OCI-LY7 (cell line): ENCODE measurements at regions not wholly inside any gene's neighbourhood (a gene's known extent, or its start where the extent isn't known, plus 50 kb on each side); places are given as distances from the start of the nearest gene placed in this dataset.

Source experiments
- BruUV-seq: library from RNA; stranded (reverse); fragments of 400-500 nt; replicated peaks from 2 replicates; lab custom pipeline; 2021; lab: Mats Ljungman, UMichigan
- CTCF ChIA-PET: fragments of 300-600 bp; sonication (Branson Sonifier 250); formaldehyde crosslinking; loops from one replicate; lab custom pipeline; 2022; ENCODE audit warnings: antibody characterized with exemption; ENCODE audit not compliant: unreplicated experiment; lab: Charles Lee
- POLR2A ChIA-PET: fragments of 300-600 bp; sonication (Branson Sonifier 250); formaldehyde crosslinking; loops from one replicate; lab custom pipeline; 2022; ENCODE audit warnings: antibody characterized with exemption; lab: Charles Lee
- DNase-seq: peaks from one replicate; pipeline ENCODE4 v3.0.0-alpha.2; 2015; ENCODE audit warnings: low spot score
- H2AFZ ChIP-seq: fragments of 200-600 bp; sonication (generic), shearing (Covaris generic); 2 replicates; pipeline ENCODE4 v1.6.1; 2014; ENCODE audit warnings: mild to moderate bottlenecking, antibody characterized with exemption, low read length, moderate library complexity
- H3K27ac ChIP-seq: fragments of 200-600 bp; sonication (generic); 2 replicates; pipeline ENCODE4 v1.5.1; 2014; ENCODE audit warnings: mixed run types, low read depth, mild to moderate bottlenecking, moderate library complexity, low read length, inconsistent platforms; ENCODE audit not compliant: poor library complexity, severe bottlenecking
- H3K36me3 ChIP-seq: fragments of 200-600 bp; sonication (generic); 2 replicates; pipeline ENCODE4 v1.6.1; 2014; ENCODE audit warnings: mild to moderate bottlenecking, antibody characterized with exemption, low read length, moderate library complexity, mixed read lengths; ENCODE audit not compliant: insufficient read depth
- H3K4me1 ChIP-seq: fragments of 200-600 bp; sonication (generic); 2 replicates; pipeline ENCODE4 v1.5.1; 2014; ENCODE audit warnings: mild to moderate bottlenecking, low read length; ENCODE audit not compliant: insufficient read depth, poor library complexity, severe bottlenecking
- H3K4me2 ChIP-seq: fragments of 200-600 bp; sonication (generic); 2 replicates; pipeline ENCODE4 v1.6.1; 2014; ENCODE audit warnings: mild to moderate bottlenecking, low read length
- H3K4me3 ChIP-seq: fragments of 200-600 bp; sonication (generic); 2 replicates; pipeline ENCODE4 v1.5.1; 2014; ENCODE audit warnings: mild to moderate bottlenecking, low read depth, low read length; ENCODE audit not compliant: poor library complexity, severe bottlenecking
- H3K79me2 ChIP-seq: fragments of 200-600 bp; sonication (generic); 2 replicates; pipeline ENCODE4 v1.6.1; 2016; ENCODE audit warnings: low read depth, mild to moderate bottlenecking, low read length, moderate library complexity, mixed read lengths; ENCODE audit not compliant: insufficient read depth
- H3K9me2 ChIP-seq: fragments of 200-600 bp; sonication (generic); 2 replicates; pipeline ENCODE4 v1.6.1; 2016; ENCODE audit warnings: mild to moderate bottlenecking, low read length, mixed read lengths; ENCODE audit not compliant: insufficient read depth
- H3K9me3 ChIP-seq: fragments of 200-600 bp; sonication (generic); 2 replicates; pipeline ENCODE4 v1.6.1; 2014; ENCODE audit warnings: mild to moderate bottlenecking, mixed run types, low read length, mixed read lengths
- H4K20me1 ChIP-seq: fragments of 200-600 bp; sonication (generic); 2 replicates; pipeline ENCODE4 v1.6.1; 2014; ENCODE audit warnings: mild to moderate bottlenecking, antibody characterized with exemption, low read length, moderate library complexity, mixed read lengths; ENCODE audit not compliant: insufficient read depth
- EZH2phosphoT487 ChIP-seq: fragments of 200-600 bp; sonication (generic); IDR thresholded peaks from 2 replicates; pipeline ENCODE4 v1.6.1; 2018; ENCODE audit warnings: low read depth, borderline replicate concordance, mild to moderate bottlenecking, mixed run types, antibody characterized with exemption, low read length, moderate library complexity, mixed read lengths
- intact Hi-C: fragments of 100-400 bp; cut with micrococcal nuclease; formaldehyde crosslinking; loops from one replicate; pipeline ENCODE4 v1.10.0; 2022; ENCODE audit not compliant: unreplicated experiment
- TF ChIP-seq, protein P1 (sequence below): fragments of 200-600 bp; sonication (generic); conservative IDR thresholded peaks from 2 replicates; pipeline ENCODE4 v1.5.1; 2014; ENCODE audit warnings: mild to moderate bottlenecking, antibody characterized with exemption, low read length, moderate library complexity, mixed read lengths

DNA sequence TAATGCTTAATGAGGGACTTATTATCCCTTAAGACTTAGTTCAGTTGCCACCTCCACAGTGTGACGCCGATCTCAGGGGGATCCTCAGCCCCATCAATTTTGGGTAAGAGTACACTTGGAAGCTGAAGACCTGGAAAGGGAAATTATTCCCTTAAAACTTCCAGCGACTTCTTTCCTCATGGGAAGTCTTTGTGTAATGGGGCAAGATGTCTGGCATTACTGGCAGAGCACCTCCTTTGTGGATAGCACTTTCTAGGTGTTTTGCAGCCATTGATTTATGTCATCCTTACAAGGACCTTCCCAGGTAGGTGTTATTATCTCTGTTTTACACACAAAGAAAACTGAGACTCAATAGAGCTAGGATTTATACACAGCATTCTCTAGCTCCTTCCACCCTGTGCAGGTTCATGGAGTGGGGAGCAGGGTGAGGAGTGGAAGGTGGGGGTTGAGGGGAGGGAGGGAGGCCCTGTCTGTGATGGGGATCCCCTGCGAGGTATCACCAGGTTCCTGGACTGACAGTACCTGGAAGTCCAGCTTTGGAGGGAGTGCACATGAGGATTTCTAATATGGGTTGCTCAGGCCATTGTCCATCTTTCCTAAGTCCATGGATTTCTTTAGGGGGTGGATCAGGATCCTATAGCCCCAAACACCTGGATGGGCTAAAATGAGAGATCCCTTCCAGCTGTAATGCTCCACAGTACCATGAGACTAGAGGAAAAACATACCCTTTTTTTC is 79.4 kb downstream of the MYCN start:
- no TSS peak for BruUV-seq
- Histone ChIP-seq H3K9me2 (no peaks in the 10 kb centered on the region), H3K4me2 (no peak overlapping the region), H2AFZ (no peak overlapping the region), H3K79me2 (no peaks in the 10 kb centered on the region), H3K9me3 (no peaks in the 10 kb centered on the region), H4K20me1 (no peaks in the 10 kb centered on the region), H3K4me3 (no peak overlapping the region), H3K4me1 (no peaks in the 10 kb centered on the region), H3K27ac (no peak overlapping the region), H3K36me3 (no peaks in the 10 kb centered on the region)
- ChIA-PET POLR2A (no interaction called here), CTCF (interaction anchor here (0.7 kb wide), 1 partner anchor 766 kb away, joined by 5 read pairs; no protein-coding TSS in a partner anchor)
- intact Hi-C loops, result no loop called here
- no peak for DNase-seq
- TF ChIP-seq, protein P1, sequence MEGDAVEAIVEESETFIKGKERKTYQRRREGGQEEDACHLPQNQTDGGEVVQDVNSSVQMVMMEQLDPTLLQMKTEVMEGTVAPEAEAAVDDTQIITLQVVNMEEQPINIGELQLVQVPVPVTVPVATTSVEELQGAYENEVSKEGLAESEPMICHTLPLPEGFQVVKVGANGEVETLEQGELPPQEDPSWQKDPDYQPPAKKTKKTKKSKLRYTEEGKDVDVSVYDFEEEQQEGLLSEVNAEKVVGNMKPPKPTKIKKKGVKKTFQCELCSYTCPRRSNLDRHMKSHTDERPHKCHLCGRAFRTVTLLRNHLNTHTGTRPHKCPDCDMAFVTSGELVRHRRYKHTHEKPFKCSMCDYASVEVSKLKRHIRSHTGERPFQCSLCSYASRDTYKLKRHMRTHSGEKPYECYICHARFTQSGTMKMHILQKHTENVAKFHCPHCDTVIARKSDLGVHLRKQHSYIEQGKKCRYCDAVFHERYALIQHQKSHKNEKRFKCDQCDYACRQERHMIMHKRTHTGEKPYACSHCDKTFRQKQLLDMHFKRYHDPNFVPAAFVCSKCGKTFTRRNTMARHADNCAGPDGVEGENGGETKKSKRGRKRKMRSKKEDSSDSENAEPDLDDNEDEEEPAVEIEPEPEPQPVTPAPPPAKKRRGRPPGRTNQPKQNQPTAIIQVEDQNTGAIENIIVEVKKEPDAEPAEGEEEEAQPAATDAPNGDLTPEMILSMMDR, result no peak
- no peak for TF ChIP-seq EZH2phosphoT487

DNA sequence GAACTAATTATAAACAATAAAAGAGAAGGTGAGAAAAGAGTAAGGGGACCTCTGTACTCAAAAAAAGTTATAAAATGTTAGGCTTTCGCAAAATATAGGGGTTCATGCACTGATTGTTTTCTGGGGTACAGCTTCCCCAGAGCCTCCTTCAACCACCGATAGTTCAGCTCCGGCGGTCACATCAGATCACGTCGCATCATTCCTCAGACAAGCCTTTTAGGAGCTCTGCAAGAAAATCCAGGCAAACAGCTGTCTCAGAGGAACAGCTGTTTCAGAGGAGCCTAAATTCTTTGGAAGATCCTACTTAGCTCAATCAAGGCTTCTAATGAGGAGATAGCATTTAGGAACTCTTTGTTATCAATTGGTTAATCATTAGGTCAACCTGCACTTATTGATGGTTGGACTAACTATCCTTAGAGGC is 78.7 kb downstream of the MYCN start:
- POLR2A ChIA-PET, result no interaction called here
- no peak for TF ChIP-seq EZH2phosphoT487
- TF ChIP-seq, protein P1, result no peak
- intact Hi-C loops, result no loop called here
- CTCF ChIA-PET, result no interaction called here
- Histone ChIP-seq H4K20me1 (no peaks in the 10 kb centered on the region), H3K9me3 (no peaks in the 10 kb centered on the region), H3K4me2 (no peak overlapping the region), H2AFZ (no peak overlapping the region), H3K36me3 (no peaks in the 10 kb centered on the region), H3K9me2 (no peaks in the 10 kb centered on the region), H3K79me2 (no peaks in the 10 kb centered on the region), H3K27ac (no peak overlapping the region), H3K4me1 (no peaks in the 10 kb centered on the region), H3K4me3 (no peak overlapping the region)
- no peak for DNase-seq
- no TSS peak for BruUV-seq
